NAMALWA (cell line): ENCODE measurements at regions not wholly inside any gene's neighbourhood (a gene's known extent, or its start where the extent isn't known, plus 50 kb on each side); places are given as distances from the start of the nearest gene placed in this dataset.

Experiments
- DNase-seq: peaks from one replicate; pipeline ENCODE4 v3.0.0-alpha.2; 2015; ENCODE audit warnings: low spot score

DNA sequence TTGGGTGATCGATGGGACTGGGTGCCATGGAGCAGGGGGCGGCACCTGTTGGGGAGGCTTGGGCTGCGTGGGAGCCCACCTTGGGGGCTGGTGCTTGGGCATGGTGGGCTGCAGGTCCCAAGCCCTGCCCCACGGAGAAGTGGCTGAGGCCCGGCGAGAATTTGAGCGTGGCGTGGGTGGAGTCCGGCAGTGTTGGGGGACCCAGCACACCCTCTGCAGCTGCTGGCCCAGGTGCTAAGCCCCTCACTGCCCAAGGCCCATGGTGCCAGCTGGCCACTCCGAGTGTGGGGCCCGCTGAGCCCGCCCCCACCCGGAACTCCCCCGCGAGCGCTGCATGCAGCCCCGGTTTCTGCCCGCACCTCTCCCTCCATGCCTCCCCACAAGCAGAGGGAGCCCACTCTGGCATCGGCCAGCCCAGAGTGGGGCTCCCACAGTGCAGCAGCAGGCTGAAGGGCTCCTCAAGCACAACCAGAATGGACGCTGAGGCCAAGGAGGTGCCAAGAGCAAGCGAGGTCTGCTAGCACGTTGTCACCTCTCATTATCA lies 1178.6 kb upstream of the CDH10 start:
- DNase-seq = no peak
